SU-DHL-6 (cell line): ENCODE measurements at regions not wholly inside any gene's neighbourhood (a gene's known extent, or its start where the extent isn't known, plus 50 kb on each side); places are given as distances from the start of the nearest gene placed in this dataset.

Experiments used
- EZH2phosphoT487 ChIP-seq: fragments of 200-600 bp; sonication (generic), shearing (Covaris generic); conservative IDR thresholded peaks from 2 replicates; pipeline ENCODE4 v1.6.1; 2018; ENCODE audit warnings: mild to moderate bottlenecking, antibody characterized with exemption, low read length, moderate library complexity, mixed read lengths
- TF ChIP-seq, protein P1 (sequence below): fragments of 200-600 bp; sonication (generic); IDR thresholded peaks from one replicate; pipeline ENCODE4 v1.5.1; 2017; ENCODE audit warnings: antibody characterized with exemption, mild to moderate bottlenecking, low read length, moderate library complexity; ENCODE audit not compliant: insufficient read depth, poor library complexity, severe bottlenecking

DNA sequence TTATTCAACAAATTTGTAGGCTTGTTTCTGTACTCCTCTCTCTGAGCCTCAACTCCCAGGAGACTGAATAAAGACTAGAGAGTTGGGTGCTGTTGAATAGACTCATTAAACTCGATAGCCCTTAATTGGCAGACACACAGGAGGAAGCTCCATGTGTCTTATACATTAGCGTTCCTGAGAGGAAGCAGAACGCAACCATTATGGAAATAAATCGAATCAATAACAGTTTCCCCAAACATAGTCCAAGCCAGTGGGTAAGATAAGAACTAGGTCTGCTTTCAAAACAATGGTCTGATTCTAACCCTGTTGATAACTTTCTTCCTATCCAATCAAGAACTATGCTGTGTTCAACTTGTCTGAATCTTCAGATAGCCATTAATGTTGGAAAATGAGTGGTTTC lies 118.1 kb upstream of the FNDC3A start:
- TF ChIP-seq, protein P1, sequence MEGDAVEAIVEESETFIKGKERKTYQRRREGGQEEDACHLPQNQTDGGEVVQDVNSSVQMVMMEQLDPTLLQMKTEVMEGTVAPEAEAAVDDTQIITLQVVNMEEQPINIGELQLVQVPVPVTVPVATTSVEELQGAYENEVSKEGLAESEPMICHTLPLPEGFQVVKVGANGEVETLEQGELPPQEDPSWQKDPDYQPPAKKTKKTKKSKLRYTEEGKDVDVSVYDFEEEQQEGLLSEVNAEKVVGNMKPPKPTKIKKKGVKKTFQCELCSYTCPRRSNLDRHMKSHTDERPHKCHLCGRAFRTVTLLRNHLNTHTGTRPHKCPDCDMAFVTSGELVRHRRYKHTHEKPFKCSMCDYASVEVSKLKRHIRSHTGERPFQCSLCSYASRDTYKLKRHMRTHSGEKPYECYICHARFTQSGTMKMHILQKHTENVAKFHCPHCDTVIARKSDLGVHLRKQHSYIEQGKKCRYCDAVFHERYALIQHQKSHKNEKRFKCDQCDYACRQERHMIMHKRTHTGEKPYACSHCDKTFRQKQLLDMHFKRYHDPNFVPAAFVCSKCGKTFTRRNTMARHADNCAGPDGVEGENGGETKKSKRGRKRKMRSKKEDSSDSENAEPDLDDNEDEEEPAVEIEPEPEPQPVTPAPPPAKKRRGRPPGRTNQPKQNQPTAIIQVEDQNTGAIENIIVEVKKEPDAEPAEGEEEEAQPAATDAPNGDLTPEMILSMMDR, result no peak
- no peak for TF ChIP-seq EZH2phosphoT487
